ENCODE measurements at regions not wholly inside any gene's neighbourhood (a gene's known extent, or its start where the extent isn't known, plus 50 kb on each side); places are given as distances from the start of the nearest gene placed in this dataset.

GRCh38 chr10:71065659-71066058, 146.7 kb upstream of the UNC5B start:
- Histone ChIP-seq H3K4me3 (no peak overlapping the region), H3K27me3 (no peaks in the 10 kb centered on the region), H3K4me1 (no peaks in the 10 kb centered on the region), H3K9me3 (no peaks in the 10 kb centered on the region), H3K9ac (ENCODE audit: low read depth in 2 of 2, low read length in 2 of 2) (no peak overlapping the region), H3K27ac (no peak overlapping the region), H3K36me3 (no peaks in the 10 kb centered on the region)
- TF ChIP-seq, protein P1, sequence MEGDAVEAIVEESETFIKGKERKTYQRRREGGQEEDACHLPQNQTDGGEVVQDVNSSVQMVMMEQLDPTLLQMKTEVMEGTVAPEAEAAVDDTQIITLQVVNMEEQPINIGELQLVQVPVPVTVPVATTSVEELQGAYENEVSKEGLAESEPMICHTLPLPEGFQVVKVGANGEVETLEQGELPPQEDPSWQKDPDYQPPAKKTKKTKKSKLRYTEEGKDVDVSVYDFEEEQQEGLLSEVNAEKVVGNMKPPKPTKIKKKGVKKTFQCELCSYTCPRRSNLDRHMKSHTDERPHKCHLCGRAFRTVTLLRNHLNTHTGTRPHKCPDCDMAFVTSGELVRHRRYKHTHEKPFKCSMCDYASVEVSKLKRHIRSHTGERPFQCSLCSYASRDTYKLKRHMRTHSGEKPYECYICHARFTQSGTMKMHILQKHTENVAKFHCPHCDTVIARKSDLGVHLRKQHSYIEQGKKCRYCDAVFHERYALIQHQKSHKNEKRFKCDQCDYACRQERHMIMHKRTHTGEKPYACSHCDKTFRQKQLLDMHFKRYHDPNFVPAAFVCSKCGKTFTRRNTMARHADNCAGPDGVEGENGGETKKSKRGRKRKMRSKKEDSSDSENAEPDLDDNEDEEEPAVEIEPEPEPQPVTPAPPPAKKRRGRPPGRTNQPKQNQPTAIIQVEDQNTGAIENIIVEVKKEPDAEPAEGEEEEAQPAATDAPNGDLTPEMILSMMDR (IDR thresholded peaks at IDR 0.05) = no peak
- intact Hi-C loops (cut with DNase I) = loop anchor here (10.0 kb wide), 1 partner anchor 141 kb away; no protein-coding TSS in a partner anchor
- DNase-seq = no peak

- no peak for DNase-seq
- intact Hi-C loops (cut with DNase I) = loop anchor here (10.0 kb wide), 1 partner anchor 142 kb away; no protein-coding TSS in a partner anchor
- Histone ChIP-seq H3K27me3 (no peaks in the 10 kb centered on the region), H3K36me3 (no peaks in the 10 kb centered on the region), H3K4me1 (no peaks in the 10 kb centered on the region), H3K9ac (ENCODE audit: low read depth in 2 of 2, low read length in 2 of 2) (no peak overlapping the region), H3K27ac (no peak overlapping the region), H3K9me3 (no peaks in the 10 kb centered on the region), H3K4me3 (no peak overlapping the region)
- TF ChIP-seq, protein P1 (IDR thresholded peaks at IDR 0.05) = no peak
Observed at GRCh38 chr10:71066600-71066999, 145.8 kb upstream of the UNC5B start.

- no peaks in the 10 kb centered on the region for H3K27me3 ChIP-seq
- no peak for DNase-seq
- H3K36me3 ChIP-seq = no peaks in the 10 kb centered on the region
- H3K4me1 ChIP-seq = no peaks in the 10 kb centered on the region
- H3K4me3 ChIP-seq = no peak overlapping the region
- H3K9ac ChIP-seq (ENCODE audit: low read depth in 2 of 2, low read length in 2 of 2) = no peak overlapping the region
- H3K27ac ChIP-seq = no peak overlapping the region
- TF ChIP-seq, protein P1 (IDR thresholded peaks at IDR 0.05) = no peak
- intact Hi-C loops (cut with DNase I) = loop anchor here (10.0 kb wide), 1 partner anchor 142 kb away; no protein-coding TSS in a partner anchor
- H3K9me3 ChIP-seq = no peaks in the 10 kb centered on the region
Observed at GRCh38 chr10:71067098-71067740, 145.2 kb upstream of the UNC5B start.

DNA sequence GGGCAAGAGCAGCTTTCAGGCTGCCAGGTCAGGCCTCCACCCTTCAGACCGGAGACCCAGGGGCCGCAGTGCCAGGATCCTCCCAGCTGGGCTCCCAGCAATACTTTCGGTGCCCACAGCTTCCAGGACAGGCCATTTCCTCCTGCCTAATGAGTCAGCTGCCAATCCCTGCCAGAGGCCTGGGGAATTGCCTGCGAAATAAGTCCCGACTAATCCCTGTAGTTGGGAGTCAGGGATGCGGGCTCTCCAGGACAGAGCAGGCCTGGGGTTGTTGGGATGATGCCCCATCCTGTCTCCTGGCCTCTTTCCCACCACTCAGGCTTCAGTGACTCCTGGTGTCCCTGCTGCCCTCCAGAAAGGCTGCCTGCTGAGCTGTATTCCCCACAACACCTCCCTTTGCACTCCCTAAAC, 143.5 kb upstream of the UNC5B start:
- Histone ChIP-seq H3K9me3 (no peaks in the 10 kb centered on the region), H3K27ac (no peak overlapping the region), H3K27me3 (no peaks in the 10 kb centered on the region), H3K36me3 (no peaks in the 10 kb centered on the region), H3K9ac (ENCODE audit: low read depth in 2 of 2, low read length in 2 of 2) (no peak overlapping the region), H3K4me1 (no peaks in the 10 kb centered on the region), H3K4me3 (no peak overlapping the region)
- TF ChIP-seq, protein P1 (IDR thresholded peaks at IDR 0.05) = no peak
- intact Hi-C loops (cut with DNase I) = loop anchor here (10.0 kb wide), 1 partner anchor 144 kb away; no protein-coding TSS in a partner anchor
- no peak for DNase-seq

- no peak overlapping the region for H3K27ac ChIP-seq
- no peak overlapping the region for H3K9ac ChIP-seq (ENCODE audit: low read depth in 2 of 2, low read length in 2 of 2)
- TF ChIP-seq, protein P1 (IDR thresholded peaks at IDR 0.05) = no peak
- H3K9me3 ChIP-seq = no peaks in the 10 kb centered on the region
- H3K4me1 ChIP-seq = no peaks in the 10 kb centered on the region
- no peaks in the 10 kb centered on the region for H3K27me3 ChIP-seq
- DNase-seq = no peak
- no peak overlapping the region for H3K4me3 ChIP-seq
- intact Hi-C loops (cut with DNase I) = loop anchor here (10.0 kb wide), 1 partner anchor 145 kb away; no protein-coding TSS in a partner anchor
- no peaks in the 10 kb centered on the region for H3K36me3 ChIP-seq
Observed at GRCh38 chr10:71069909-71070666, 142.3 kb upstream of the UNC5B start.

All from colonic mucosa (tissue), 4 donors.